H9 (cell line): ENCODE measurements at regions not wholly inside any gene's neighbourhood (a gene's known extent, or its start where the extent isn't known, plus 50 kb on each side); places are given as distances from the start of the nearest gene placed in this dataset.

Experiments
- DNase-seq: peaks from one replicate; pipeline ENCODE4 v3.0.0-alpha.2; 2017
- H2AFZ ChIP-seq: one replicate; pipeline ENCODE4 v1.6.1; 2013; ENCODE audit warnings: mild to moderate bottlenecking, low read length, control low read depth, moderate library complexity
- H2AK5ac ChIP-seq: 2 replicates; pipeline ENCODE4 v1.6.1; 2013; ENCODE audit warnings: low read length, control low read depth, mixed read lengths; ENCODE audit not compliant: insufficient read length
- H2BK120ac ChIP-seq: one replicate; pipeline ENCODE4 v1.6.1; 2013; ENCODE audit warnings: low read depth, mild to moderate bottlenecking, low read length, control low read depth, inconsistent platforms; ENCODE audit not compliant: poor library complexity, severe bottlenecking
- H2BK12ac ChIP-seq: 2 replicates; pipeline ENCODE4 v1.6.1; 2013; ENCODE audit warnings: low read length, control low read depth, mixed read lengths, low read depth; ENCODE audit not compliant: insufficient read length
- H2BK15ac ChIP-seq: 2 replicates; pipeline ENCODE4 v1.6.1; 2013; ENCODE audit warnings: low read depth, low read length, control low read depth
- H2BK20ac ChIP-seq: one replicate; pipeline ENCODE4 v1.6.1; 2013; ENCODE audit warnings: low read depth, mild to moderate bottlenecking, low read length, control low read depth, inconsistent platforms; ENCODE audit not compliant: poor library complexity, severe bottlenecking
- H2BK5ac ChIP-seq: 2 replicates; pipeline ENCODE4 v1.6.1; 2013; ENCODE audit warnings: low read length, control low read depth, mixed read lengths; ENCODE audit not compliant: insufficient read length
- H3K14ac ChIP-seq: 2 replicates; pipeline ENCODE4 v1.6.1; 2013; ENCODE audit warnings: low read length, control low read depth; ENCODE audit not compliant: insufficient read depth
- H3K18ac ChIP-seq: 2 replicates; pipeline ENCODE4 v1.6.1; 2013; ENCODE audit warnings: low read depth, mild to moderate bottlenecking, mixed read lengths, low read length, control low read depth; ENCODE audit not compliant: insufficient read length
- H3K23ac ChIP-seq: 2 replicates; pipeline ENCODE4 v1.6.1; 2013; ENCODE audit warnings: low read length, control low read depth, mixed read lengths, low read depth; ENCODE audit not compliant: insufficient read length
- H3K23me2 ChIP-seq: 2 replicates; pipeline ENCODE4 v1.6.1; 2013; ENCODE audit warnings: low read depth, mild to moderate bottlenecking, mixed read lengths, low read length, control low read depth; ENCODE audit not compliant: insufficient read length, poor library complexity, severe bottlenecking
- H3K27ac ChIP-seq: 2 replicates; pipeline ENCODE4 v1.5.1; 2013; ENCODE audit warnings: low read length, control low read depth, mixed read lengths, low read depth; ENCODE audit not compliant: insufficient read length
- H3K27me3 ChIP-seq: 2 replicates; pipeline ENCODE4 v1.6.1; 2013; ENCODE audit warnings: low read length, control low read depth, inconsistent platforms; ENCODE audit not compliant: insufficient read depth
- H3K4ac ChIP-seq: 2 replicates; pipeline ENCODE4 v1.6.1; 2013; ENCODE audit warnings: low read depth, mild to moderate bottlenecking, control low read depth, inconsistent platforms, low read length, moderate library complexity
- H3K4me1 ChIP-seq: 2 replicates; pipeline ENCODE4 v1.6.1; 2013; ENCODE audit warnings: low read length, control low read depth, inconsistent platforms; ENCODE audit not compliant: insufficient read depth
- H3K4me2 ChIP-seq: 2 replicates; pipeline ENCODE4 v1.6.1; 2013; ENCODE audit warnings: low read length, control low read depth, mixed read lengths; ENCODE audit not compliant: insufficient read length, insufficient read depth
- H3K56ac ChIP-seq: 2 replicates; pipeline ENCODE4 v1.6.1; 2013; ENCODE audit warnings: low read depth, mild to moderate bottlenecking, mixed read lengths, low read length, control low read depth; ENCODE audit not compliant: insufficient read length
- H3K79me1 ChIP-seq: 2 replicates; pipeline ENCODE4 v1.6.1; 2013; ENCODE audit warnings: low read depth, mild to moderate bottlenecking, moderate library complexity, low read length, control low read depth, inconsistent platforms; ENCODE audit not compliant: insufficient read depth, poor library complexity, severe bottlenecking
- H3K79me2 ChIP-seq: 2 replicates; pipeline ENCODE4 v1.6.1; 2013; ENCODE audit warnings: low read length, control low read depth, inconsistent platforms; ENCODE audit not compliant: insufficient read depth
- H3K9ac ChIP-seq: 2 replicates; pipeline ENCODE4 v1.6.1; 2013; ENCODE audit warnings: low read length, control low read depth, mixed read lengths; ENCODE audit not compliant: insufficient read length; ENCODE audit errors: extremely low read depth
- H3K9me3 ChIP-seq: one replicate; pipeline ENCODE4 v1.6.1; 2013; ENCODE audit warnings: low read depth, low read length, inconsistent platforms; ENCODE audit not compliant: control insufficient read depth
- H3T11ph ChIP-seq: one replicate; pipeline ENCODE4 v1.6.1; 2013; ENCODE audit warnings: mild to moderate bottlenecking, low read length, control low read depth, inconsistent platforms
- H4K20me1 ChIP-seq: one replicate; pipeline ENCODE4 v1.6.1; 2013; ENCODE audit not compliant: control insufficient read depth, insufficient read length, insufficient read depth
- H4K5ac ChIP-seq: 2 replicates; pipeline ENCODE4 v1.6.1; 2013; ENCODE audit warnings: low read depth, mild to moderate bottlenecking, mixed read lengths, low read length, control low read depth; ENCODE audit not compliant: insufficient read length
- H4K8ac ChIP-seq: replicated peaks from 2 replicates; pipeline ENCODE4 v1.6.1; 2013; ENCODE audit warnings: low read length, control low read depth, mixed read lengths, low read depth; ENCODE audit not compliant: insufficient read length
- H4K91ac ChIP-seq: 2 replicates; pipeline ENCODE4 v1.6.1; 2013; ENCODE audit warnings: low read depth, mild to moderate bottlenecking, moderate library complexity, mixed read lengths, low read length, control low read depth; ENCODE audit not compliant: insufficient read length
- H3K27ac Mint-ChIP-seq, 3 experiments: 2 replicates in 2 of 3; 3 replicates in 1 of 3; pipeline ENCODE4 v1.8.0; 2020 to 2021; ENCODE audit warnings: mixed read lengths in 3 of 3, mild to moderate bottlenecking in 1 of 3, moderate library complexity in 1 of 3
- H3K27me3 Mint-ChIP-seq: 2 replicates; pipeline ENCODE4 v1.8.0; 2021; ENCODE audit warnings: low read depth, mild to moderate bottlenecking, moderate library complexity, mixed read lengths
- H3K36me3 Mint-ChIP-seq, 3 experiments: 2 replicates in 2 of 3; 3 replicates in 1 of 3; pipeline ENCODE4 v1.8.0; 2020 to 2021; ENCODE audit warnings: low read depth in 3 of 3, mixed read lengths in 3 of 3; ENCODE audit not compliant: insufficient read depth in 1 of 3
- H3K4me1 Mint-ChIP-seq, 2 experiments: 2 replicates each; pipeline ENCODE4 v1.8.0; 2020; ENCODE audit warnings: mixed read lengths in 2 of 2
- H3K4me3 Mint-ChIP-seq, 2 experiments: 2 replicates in 1 of 2; 3 replicates in 1 of 2; pipeline ENCODE4 v1.8.0; 2020 to 2021; ENCODE audit warnings: mild to moderate bottlenecking in 2 of 2, mixed read lengths in 2 of 2, moderate library complexity in 1 of 2
- H3K9me3 Mint-ChIP-seq, 2 experiments: 2 replicates in 1 of 2; 3 replicates in 1 of 2; pipeline ENCODE4 v1.8.0; 2020; ENCODE audit warnings: mild to moderate bottlenecking in 2 of 2, mixed read lengths in 2 of 2, moderate library complexity in 1 of 2
- WGBS: extraction: QIAGEN DNeasy Blood & Tissue Kit; methylation state at CpG from one replicate; pipeline ENCODE4 v1.1.7; 2013; ENCODE audit warnings: missing lambda C conversion rate, low lambda C conversion rate, mixed read lengths; ENCODE audit not compliant: insufficient read length; ENCODE audit errors: extremely low coverage; 5-methylcytosine and 5-hydroxymethylcytosine counted together
- TF ChIP-seq, protein P1 (sequence below): fragments of 200-600 bp; sonication (generic); conservative IDR thresholded peaks from 3 replicates; pipeline ENCODE4 v1.8.0; 2021; ENCODE audit warnings: antibody characterized with exemption, mild to moderate bottlenecking

DNA sequence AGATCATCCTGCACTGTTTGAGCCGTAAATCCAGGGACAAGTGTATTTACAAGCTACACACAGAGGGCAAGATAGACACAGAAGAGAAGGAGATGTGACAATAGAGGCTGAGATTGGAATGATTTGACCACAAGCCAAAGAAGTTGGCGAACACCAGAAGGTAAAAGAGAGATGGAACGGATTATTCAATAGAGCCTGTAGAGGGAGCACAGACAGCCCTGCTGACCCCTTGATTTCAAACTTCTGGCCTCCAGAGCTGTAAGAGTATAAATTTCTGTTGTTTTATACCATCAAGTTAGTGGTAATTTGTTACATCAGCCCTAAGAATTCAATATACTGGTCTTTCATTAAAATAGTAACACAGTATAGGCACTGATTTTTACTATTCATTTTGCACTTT lies 447.8 kb downstream of the FAT4 start:
- DNase-seq = no peak
- H3K27me3 Mint-ChIP-seq = no peaks in the 10 kb centered on the region
- no peak overlapping the region for H4K91ac ChIP-seq

More for the DNA sequence above, 447.8 kb downstream of the FAT4 start:
- Histone ChIP-seq H3K23me2 (no peaks in the 10 kb centered on the region), H2AFZ (no peak overlapping the region), H2BK120ac (no peak overlapping the region), H4K20me1 (no peaks in the 10 kb centered on the region), H3K4ac (no peak overlapping the region), H2AK5ac (no peak overlapping the region), H3K27me3 (no peaks in the 10 kb centered on the region), H3K79me1 (no peaks in the 10 kb centered on the region), H3K9me3 (no peaks in the 10 kb centered on the region), H3K56ac (no peak overlapping the region), H3K27ac (no peak overlapping the region), H3K18ac (no peak overlapping the region), H3K79me2 (no peaks in the 10 kb centered on the region), H4K8ac (no peak overlapping the region), H4K5ac (no peak overlapping the region), H3K4me2 (no peak overlapping the region), H3K23ac (no peak overlapping the region), H2BK15ac (no peak overlapping the region), H2BK20ac (no peak overlapping the region), H2BK12ac (no peak overlapping the region), H3K14ac (no peak overlapping the region), H3K4me1 (no peaks in the 10 kb centered on the region), H3K9ac (no peak overlapping the region), H2BK5ac (no peak overlapping the region), H3T11ph (no peak overlapping the region)
- no peak overlapping the region for H3K4me3 Mint-ChIP-seq
- no peaks in the 10 kb centered on the region for H3K9me3 Mint-ChIP-seq
- TF ChIP-seq, protein P1, sequence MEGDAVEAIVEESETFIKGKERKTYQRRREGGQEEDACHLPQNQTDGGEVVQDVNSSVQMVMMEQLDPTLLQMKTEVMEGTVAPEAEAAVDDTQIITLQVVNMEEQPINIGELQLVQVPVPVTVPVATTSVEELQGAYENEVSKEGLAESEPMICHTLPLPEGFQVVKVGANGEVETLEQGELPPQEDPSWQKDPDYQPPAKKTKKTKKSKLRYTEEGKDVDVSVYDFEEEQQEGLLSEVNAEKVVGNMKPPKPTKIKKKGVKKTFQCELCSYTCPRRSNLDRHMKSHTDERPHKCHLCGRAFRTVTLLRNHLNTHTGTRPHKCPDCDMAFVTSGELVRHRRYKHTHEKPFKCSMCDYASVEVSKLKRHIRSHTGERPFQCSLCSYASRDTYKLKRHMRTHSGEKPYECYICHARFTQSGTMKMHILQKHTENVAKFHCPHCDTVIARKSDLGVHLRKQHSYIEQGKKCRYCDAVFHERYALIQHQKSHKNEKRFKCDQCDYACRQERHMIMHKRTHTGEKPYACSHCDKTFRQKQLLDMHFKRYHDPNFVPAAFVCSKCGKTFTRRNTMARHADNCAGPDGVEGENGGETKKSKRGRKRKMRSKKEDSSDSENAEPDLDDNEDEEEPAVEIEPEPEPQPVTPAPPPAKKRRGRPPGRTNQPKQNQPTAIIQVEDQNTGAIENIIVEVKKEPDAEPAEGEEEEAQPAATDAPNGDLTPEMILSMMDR = peak; percentile 61
- WGBS = no CpG with 5 or more reads among the region's 3 CpGs
- no peaks in the 10 kb centered on the region for H3K36me3 Mint-ChIP-seq
- no peak overlapping the region for H3K27ac Mint-ChIP-seq
- no peaks in the 10 kb centered on the region for H3K4me1 Mint-ChIP-seq
